PC-9 (cell line): ENCODE measurements at regions not wholly inside any gene's neighbourhood (a gene's known extent, or its start where the extent isn't known, plus 50 kb on each side); places are given as distances from the start of the nearest gene placed in this dataset.

Experiments used
- CTCF ChIP-seq: fragments of 200-600 bp; sonication (generic); conservative IDR thresholded peaks from 2 replicates; pipeline ENCODE4 v1.6.1; 2017; ENCODE audit warnings: mixed run types, antibody characterized with exemption, mild to moderate bottlenecking, moderate library complexity
- EZH2 ChIP-seq: fragments of 200-600 bp; sonication (generic); IDR thresholded peaks from 2 replicates; pipeline ENCODE4 v1.8.0; 2017; ENCODE audit warnings: antibody characterized with exemption, low read depth

GRCh38 chr10:3563298-3563697 is 221.7 kb downstream of the KLF6 start:
- no peak for TF ChIP-seq CTCF
- no peak for TF ChIP-seq EZH2
